ENCODE measurements at regions not wholly inside any gene's neighbourhood (a gene's known extent, or its start where the extent isn't known, plus 50 kb on each side); places are given as distances from the start of the nearest gene placed in this dataset.

DNA sequence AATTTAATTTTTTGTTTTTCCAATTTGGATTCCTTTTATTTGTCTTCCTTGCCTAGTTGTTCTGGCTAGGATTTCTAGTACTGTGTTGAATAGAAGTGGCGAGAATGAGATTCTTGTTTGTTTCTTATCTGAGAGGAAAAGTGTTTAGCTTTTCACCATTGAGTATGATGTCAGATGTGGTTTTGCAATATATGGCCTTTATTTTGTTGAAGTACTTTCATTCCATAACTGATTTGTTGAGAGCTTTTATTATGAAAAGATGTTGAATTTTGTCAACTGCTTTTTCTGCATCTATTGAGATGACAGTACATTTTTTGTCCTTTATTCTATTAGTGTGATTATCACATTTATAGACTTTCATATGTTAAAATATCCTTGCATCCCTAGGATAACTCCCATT lies 462.0 kb downstream of the CCDC91 start:
- TF ChIP-seq CTCF (IDR thresholded peaks at IDR 0.05) = no peak
- TF ChIP-seq POLR2A (IDR thresholded peaks at IDR 0.05) = no peak
- TF ChIP-seq POLR2AphosphoS5 (IDR thresholded peaks at IDR 0.05) = no peak
